ENCODE measurements at regions not wholly inside any gene's neighbourhood (a gene's known extent, or its start where the extent isn't known, plus 50 kb on each side); places are given as distances from the start of the nearest gene placed in this dataset.

- H3K27me3 ChIP-seq: no peaks in the 10 kb centered on the region
- no peak overlapping the region for H3K4me3 ChIP-seq
- DNase-seq (ENCODE audit: low spot score): no peak
- H3K27ac ChIP-seq: no peak overlapping the region
- no peaks in the 10 kb centered on the region for H3K4me1 ChIP-seq
- TF ChIP-seq CTCF (IDR thresholded peaks at IDR 0.05): no peak
- no peaks in the 10 kb centered on the region for H3K9me3 ChIP-seq
- H3K36me3 ChIP-seq: no peaks in the 10 kb centered on the region
These were observed 167.2 kb upstream of the BMP4 start for GRCh38 chr14:54123841-54124240.

- Histone ChIP-seq H3K4me3 (no peak overlapping the region), H3K27me3 (no peaks in the 10 kb centered on the region), H3K27ac (no peak overlapping the region), H3K9me3 (no peaks in the 10 kb centered on the region), H3K36me3 (no peaks in the 10 kb centered on the region), H3K4me1 (no peaks in the 10 kb centered on the region)
- TF ChIP-seq CTCF (IDR thresholded peaks at IDR 0.05): no peak
- DNase-seq (ENCODE audit: low spot score): no peak
These were observed 168.5 kb upstream of the BMP4 start for GRCh38 chr14:54125109-54125508.

GRCh38 chr14:54126947-54127346 lies 170.3 kb upstream of the BMP4 start:
- no peaks in the 10 kb centered on the region for H3K27me3 ChIP-seq
- H3K27ac ChIP-seq: no peak overlapping the region
- H3K4me1 ChIP-seq: no peaks in the 10 kb centered on the region
- TF ChIP-seq CTCF (IDR thresholded peaks at IDR 0.05): no peak
- no peaks in the 10 kb centered on the region for H3K9me3 ChIP-seq
- H3K36me3 ChIP-seq: no peaks in the 10 kb centered on the region
- H3K4me3 ChIP-seq: no peak overlapping the region
- DNase-seq (ENCODE audit: low spot score): no peak

GRCh38 chr14:54127526-54127925 lies 170.9 kb upstream of the BMP4 start:
- DNase-seq (ENCODE audit: low spot score): no peak
- Histone ChIP-seq H3K27ac (no peak overlapping the region), H3K27me3 (no peaks in the 10 kb centered on the region), H3K4me3 (no peak overlapping the region), H3K36me3 (no peaks in the 10 kb centered on the region), H3K4me1 (no peaks in the 10 kb centered on the region), H3K9me3 (no peaks in the 10 kb centered on the region)
- no peak for TF ChIP-seq CTCF (IDR thresholded peaks at IDR 0.05)

- Histone ChIP-seq H3K9me3 (no peaks in the 10 kb centered on the region), H3K4me3 (no peak overlapping the region), H3K27me3 (no peaks in the 10 kb centered on the region), H3K36me3 (no peaks in the 10 kb centered on the region), H3K27ac (no peak overlapping the region), H3K4me1 (no peaks in the 10 kb centered on the region)
- no peak for DNase-seq (ENCODE audit: low spot score)
- no peak for TF ChIP-seq CTCF (IDR thresholded peaks at IDR 0.05)
These were observed 173.4 kb upstream of the BMP4 start for GRCh38 chr14:54129850-54130640.

- no peaks in the 10 kb centered on the region for H3K36me3 ChIP-seq
- no peak overlapping the region for H3K27ac ChIP-seq
- no peaks in the 10 kb centered on the region for H3K9me3 ChIP-seq
- TF ChIP-seq CTCF (IDR thresholded peaks at IDR 0.05): no peak
- DNase-seq (ENCODE audit: low spot score): no peak
- no peaks in the 10 kb centered on the region for H3K4me1 ChIP-seq
- no peaks in the 10 kb centered on the region for H3K27me3 ChIP-seq
- H3K4me3 ChIP-seq: no peak overlapping the region
These were observed 175.9 kb upstream of the BMP4 start for GRCh38 chr14:54132496-54132895.

Data from right atrium auricular region (tissue), 2 donors.